Sigmoid colon (tissue), 6 donors: ENCODE measurements at regions not wholly inside any gene's neighbourhood (a gene's known extent, or its start where the extent isn't known, plus 50 kb on each side); places are given as distances from the start of the nearest gene placed in this dataset.

Experiments used
- DNase-seq: peaks from one replicate; pipeline ENCODE4 v3.0.0-alpha.2; 2019
- H3K27ac ChIP-seq, 4 donors: fragments of 200-600 bp; sonication (generic); one replicate each; pipeline ENCODE4 v1.5.1; 2016 to 2019; ENCODE audit warnings: mild to moderate bottlenecking in 1 of 4
- H3K27me3 ChIP-seq, 3 donors: fragments of 200-600 bp; sonication (generic); one replicate each; pipeline ENCODE4 v1.5.1; 2019; ENCODE audit warnings: mild to moderate bottlenecking in 1 of 3
- H3K36me3 ChIP-seq, 4 donors: fragments of 200-600 bp; sonication (generic); one replicate each; pipeline ENCODE4 v1.5.1; 2016 to 2019
- H3K4me1 ChIP-seq, 4 donors: fragments of 200-600 bp; sonication (generic); one replicate each; pipeline ENCODE4 v1.5.1; 2017 to 2019
- H3K4me3 ChIP-seq, 4 donors: fragments of 200-600 bp; sonication (generic); one replicate each; pipeline ENCODE4 v1.5.1; 2017 to 2019; ENCODE audit warnings: mild to moderate bottlenecking in 2 of 4, moderate library complexity in 1 of 4
- H3K9me3 ChIP-seq, 4 donors: fragments of 200-600 bp in 3 of 4; sonication (generic) in 3 of 4; one replicate each; pipeline versions ENCODE4 v1.5.1 to v1.6.1; 2013 to 2019
- CTCF ChIP-seq, 4 experiments: fragments of 450-650 bp in 3 of 4; fragments of 200-600 bp in 1 of 4; IDR thresholded peaks; one replicate each; pipeline ENCODE4 v1.5.1; 2016 to 2019; ENCODE audit warnings: antibody characterized with exemption in 4 of 4, mild to moderate bottlenecking in 3 of 4, moderate library complexity in 2 of 4
- EP300 ChIP-seq, 4 donors: sonication (generic); formaldehyde crosslinking; IDR thresholded peaks; one replicate each; pipeline ENCODE4 v1.6.1; 2017; ENCODE audit warnings: antibody characterized with exemption in 4 of 4
- POLR2A ChIP-seq, 2 donors: fragments of 450-650 bp; IDR thresholded peaks; one replicate each; pipeline ENCODE4 v1.6.1; 2016; ENCODE audit warnings: antibody characterized with exemption in 2 of 2, mild to moderate bottlenecking in 2 of 2, moderate library complexity in 2 of 2
- POLR2AphosphoS5 ChIP-seq, 4 donors: sonication (generic); formaldehyde crosslinking; IDR thresholded peaks; one replicate each; pipeline ENCODE4 v1.6.1; 2017; ENCODE audit warnings: antibody characterized with exemption in 4 of 4
- whole genome bisulfite sequencing, 2 donors: extraction: QIAGEN DNeasy Blood & Tissue Kit; methylation state at CpG; one replicate each; pipeline ENCODE4 v1.1.7; 2013; 5-methylcytosine and 5-hydroxymethylcytosine counted together
- intact Hi-C: fragments of 100-400 bp; cut with DNase I; formaldehyde crosslinking; loops from one replicate; pipeline ENCODE4 v1.15.1; 2023
- donor health status: healthy with polysubstance abuse.
- donor health status: healthy.

GRCh38 chr9:91071184-91071990 lies 269.8 kb downstream of the SYK start:
- Histone ChIP-seq H3K27ac (no peak overlapping the region), H3K9me3 (no peaks in the 10 kb centered on the region), H3K36me3 (no peaks in the 10 kb centered on the region), H3K27me3 (no peaks in the 10 kb centered on the region), H3K4me1 (no peaks in the 10 kb centered on the region), H3K4me3 (no peak overlapping the region)
- intact Hi-C loops: no loop called here
- TF ChIP-seq POLR2A (IDR thresholded peaks at IDR 0.05) (no peak), POLR2AphosphoS5 (IDR thresholded peaks at IDR 0.05) (no peak), EP300 (IDR thresholded peaks at IDR 0.05) (no peak), CTCF (IDR thresholded peaks at IDR 0.05) (no peak)
- DNase-seq: no peak
- 86% methylated on average over 17 of the region's 17 CpGs for WGBS, 2 donors

GRCh38 chr9:91073049-91073810 lies 271.6 kb downstream of the SYK start:
- no peaks in the 10 kb centered on the region for H3K4me1 ChIP-seq
- no peaks in the 10 kb centered on the region for H3K27me3 ChIP-seq
- H3K9me3 ChIP-seq: no peaks in the 10 kb centered on the region
- 78 to 90% methylated on average over 10 of the region's 10 CpGs for WGBS, 2 donors
- intact Hi-C loops: no loop called here
- no peak overlapping the region for H3K27ac ChIP-seq
- no peaks in the 10 kb centered on the region for H3K36me3 ChIP-seq
- no peak overlapping the region for H3K4me3 ChIP-seq
- no peak for DNase-seq
- TF ChIP-seq POLR2A (IDR thresholded peaks at IDR 0.05) (no peak), POLR2AphosphoS5 (IDR thresholded peaks at IDR 0.05) (no peak), CTCF (IDR thresholded peaks at IDR 0.05) (no peak), EP300 (IDR thresholded peaks at IDR 0.05) (no peak)

- Histone ChIP-seq H3K36me3 (no peaks in the 10 kb centered on the region), H3K9me3 (no peaks in the 10 kb centered on the region), H3K4me3 (no peak overlapping the region), H3K4me1 (no peaks in the 10 kb centered on the region), H3K27me3 (no peaks in the 10 kb centered on the region), H3K27ac (no peak overlapping the region)
- intact Hi-C loops: no loop called here
- WGBS, 2 donors: 92 to 93% methylated on average over 14 of the region's 14 CpGs
- no peak for TF ChIP-seq POLR2AphosphoS5 (IDR thresholded peaks at IDR 0.05)
- TF ChIP-seq POLR2A (IDR thresholded peaks at IDR 0.05): no peak
- no peak for TF ChIP-seq EP300 (IDR thresholded peaks at IDR 0.05)
- TF ChIP-seq CTCF (IDR thresholded peaks at IDR 0.05): no peak
- DNase-seq: no peak
Observed at GRCh38 chr9:91073811-91074771, 272.5 kb downstream of the SYK start.

GRCh38 chr9:91074866-91075265 lies 273.2 kb downstream of the SYK start:
- TF ChIP-seq CTCF (IDR thresholded peaks at IDR 0.05): no peak
- TF ChIP-seq POLR2AphosphoS5 (IDR thresholded peaks at IDR 0.05): no peak
- TF ChIP-seq POLR2A (IDR thresholded peaks at IDR 0.05): no peak
- no peak for TF ChIP-seq EP300 (IDR thresholded peaks at IDR 0.05)
- no peak overlapping the region for H3K4me3 ChIP-seq
- no peaks in the 10 kb centered on the region for H3K36me3 ChIP-seq
- WGBS, 2 donors: 92 to 95% methylated on average over 13 of the region's 13 CpGs
- intact Hi-C loops: no loop called here
- no peaks in the 10 kb centered on the region for H3K9me3 ChIP-seq
- no peaks in the 10 kb centered on the region for H3K27me3 ChIP-seq
- no peak for DNase-seq
- H3K4me1 ChIP-seq: no peaks in the 10 kb centered on the region
- no peak overlapping the region for H3K27ac ChIP-seq
